ENCODE measurements at regions not wholly inside any gene's neighbourhood (a gene's known extent, or its start where the extent isn't known, plus 50 kb on each side); places are given as distances from the start of the nearest gene placed in this dataset.
"Not testable (repeated sequence)": the region's sequence is repeated elsewhere in the genome, so short reads cannot be mapped to it uniquely, and the experiment has no call there.

- DNase-seq = no peak
Observed at GRCh38 chr6:53446151-53446550, 97.4 kb upstream of the ELOVL5 start.

GRCh38 chr6:53441761-53442160, 93.0 kb upstream of the ELOVL5 start:
- no peak for DNase-seq

GRCh38 chr6:53441035-53441493, 92.3 kb upstream of the ELOVL5 start:
- DNase-seq = no peak

GRCh38 chr6:53440336-53440945, 91.7 kb upstream of the ELOVL5 start:
- no peak for DNase-seq

GRCh38 chr6:53439556-53439955, 90.8 kb upstream of the ELOVL5 start:
- DNase-seq = no peak

- peak; percentile 16 for DNase-seq
Observed at GRCh38 chr6:53437557-53438202, 88.9 kb upstream of the ELOVL5 start.

GRCh38 chr6:53436526-53437303, 88.0 kb upstream of the ELOVL5 start:
- DNase-seq = no peak

GRCh38 chr6:53433951-53434285, 85.2 kb upstream of the ELOVL5 start:
- no peak for DNase-seq

GRCh38 chr6:53433261-53433950, 84.7 kb upstream of the ELOVL5 start:
- DNase-seq = no peak

GRCh38 chr6:53432318-53433161, 83.8 kb upstream of the ELOVL5 start:
- DNase-seq = no peak

- DNase-seq = no peak
Observed at GRCh38 chr6:53431704-53432103, 83.0 kb upstream of the ELOVL5 start.

- no peak for DNase-seq
Observed at GRCh38 chr6:53429401-53429800, 80.7 kb upstream of the ELOVL5 start.

GRCh38 chr6:53428886-53429285, 80.1 kb upstream of the ELOVL5 start:
- no peak for DNase-seq

- DNase-seq = no peak
Observed at GRCh38 chr6:53426667-53427270, 78.0 kb upstream of the ELOVL5 start.

GRCh38 chr6:53426117-53426516, 77.4 kb upstream of the ELOVL5 start:
- DNase-seq = no peak

GRCh38 chr6:53424976-53425718, 76.4 kb upstream of the ELOVL5 start:
- DNase-seq = no peak

- no peak for DNase-seq
Observed at GRCh38 chr6:53424300-53424699, 75.5 kb upstream of the ELOVL5 start.

GRCh38 chr6:53423560-53423959, 74.8 kb upstream of the ELOVL5 start:
- DNase-seq = not testable (repeated sequence)

GRCh38 chr6:53419026-53419425, 70.3 kb upstream of the ELOVL5 start:
- DNase-seq = no peak

- DNase-seq = no peak
Observed at GRCh38 chr6:53418288-53418687, 69.5 kb upstream of the ELOVL5 start.

GRCh38 chr6:53417141-53417540, 68.4 kb upstream of the ELOVL5 start:
- DNase-seq = no peak

Measured in activated CD8-positive, alpha-beta memory T cell treated with anti-CD3 and anti-CD28 coated beads, Interleukin-2, amount 50 U/mL, for 4 hours (primary cell).